ENCODE measurements at regions not wholly inside any gene's neighbourhood (a gene's known extent, or its start where the extent isn't known, plus 50 kb on each side); places are given as distances from the start of the nearest gene placed in this dataset.

DNA sequence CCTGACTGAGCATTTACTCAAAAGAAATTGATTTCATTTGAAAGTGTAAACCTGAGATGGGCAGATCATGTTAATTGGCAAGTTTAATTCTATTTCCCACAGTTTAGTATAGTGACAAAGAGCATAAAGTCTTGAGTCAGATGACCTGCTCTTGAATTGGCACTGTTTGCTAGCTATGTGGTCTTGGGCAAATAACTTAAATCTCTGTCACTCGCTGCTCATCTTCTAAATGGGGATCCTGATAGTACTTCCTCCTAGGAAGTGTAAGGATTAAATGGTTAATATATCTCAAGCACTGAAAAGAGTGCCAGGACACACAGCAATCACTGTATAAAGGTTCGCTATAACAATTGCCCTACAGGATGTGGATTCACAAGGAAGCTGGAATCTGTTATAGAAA lies 242.8 kb upstream of the JADE1 start:
- DNase-seq (ENCODE audit: low read depth in 2 of 2): peak in 1 of 2 donors; percentile 36

DNA sequence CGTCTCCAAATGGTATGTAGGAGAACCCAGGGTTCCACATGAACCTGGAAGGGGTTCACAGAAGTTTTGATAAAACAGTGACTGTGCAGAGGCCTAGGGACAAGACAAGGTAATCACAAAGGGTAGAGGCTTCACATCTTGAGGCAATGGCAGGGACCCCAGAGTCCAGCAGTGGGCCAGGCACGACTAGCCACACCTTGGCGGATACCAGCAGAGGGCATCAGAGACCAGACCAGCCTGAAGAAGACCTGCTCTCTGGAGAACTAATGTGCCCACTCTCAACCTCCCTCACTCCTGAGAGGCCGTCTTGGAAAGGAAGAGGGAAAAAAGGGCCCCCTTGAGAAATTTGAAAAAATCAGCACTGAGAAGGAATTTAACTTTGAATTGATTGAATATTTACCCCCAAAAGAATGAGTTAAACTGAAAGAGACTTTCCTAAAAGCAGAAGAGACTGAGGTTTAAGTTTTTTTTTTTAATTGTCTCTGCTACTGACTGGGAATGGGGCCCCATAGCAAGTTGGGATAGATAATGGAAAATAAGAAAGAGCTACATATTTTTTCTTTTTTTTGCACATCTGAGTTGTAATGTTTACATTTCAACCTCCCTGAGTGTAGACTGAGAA lies 243.8 kb upstream of the JADE1 start:
- DNase-seq (ENCODE audit: low read depth in 2 of 2): peak in 1 of 2 donors; percentile 52

DNA sequence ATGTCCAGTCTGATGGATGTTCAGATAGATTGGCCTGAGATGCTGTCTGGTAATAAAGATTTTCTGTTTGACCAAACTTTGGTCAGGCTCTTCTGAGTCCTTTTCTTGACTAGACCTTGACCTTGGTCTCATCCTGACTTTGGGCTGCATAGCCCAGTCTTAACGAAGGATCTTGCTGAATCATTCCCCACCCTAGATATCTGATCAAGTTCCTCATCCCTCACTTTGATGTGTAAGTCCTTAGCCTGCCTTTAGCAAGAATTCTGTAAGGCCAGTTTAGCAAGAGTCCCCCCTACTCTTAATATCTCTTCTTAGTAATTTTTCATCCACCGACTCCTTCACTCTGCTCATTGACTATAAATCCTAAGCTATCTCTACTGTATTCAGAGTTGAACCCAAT lies 244.4 kb upstream of the JADE1 start:
- no peak for DNase-seq (ENCODE audit: low read depth in 2 of 2)

DNA sequence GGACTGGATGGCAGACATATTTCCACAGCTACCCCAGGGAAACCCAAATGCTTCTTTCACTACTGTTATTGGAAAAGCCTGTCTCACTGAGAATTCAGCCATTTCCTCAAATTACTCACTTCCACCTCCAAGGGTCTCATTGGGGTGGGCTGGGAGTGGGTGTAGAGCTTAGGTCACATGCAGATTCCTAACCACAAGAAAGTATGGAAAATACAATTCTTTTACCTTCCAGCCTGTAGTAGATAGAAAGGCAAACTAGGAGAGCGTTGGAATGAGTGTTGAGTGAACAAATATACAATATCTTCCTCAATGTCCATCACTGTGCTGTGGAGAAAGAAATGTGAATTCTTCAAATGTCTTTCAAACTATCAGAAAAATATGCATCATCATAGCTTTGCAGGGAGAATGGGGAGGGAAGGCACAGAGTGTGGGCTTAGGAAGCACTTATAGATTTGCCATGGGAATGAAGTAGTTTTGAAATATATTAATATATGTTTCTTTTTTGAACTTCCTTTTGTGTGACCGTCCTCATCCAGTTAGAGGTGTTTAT lies 245.3 kb upstream of the JADE1 start:
- DNase-seq (ENCODE audit: low read depth in 2 of 2): no peak

DNA sequence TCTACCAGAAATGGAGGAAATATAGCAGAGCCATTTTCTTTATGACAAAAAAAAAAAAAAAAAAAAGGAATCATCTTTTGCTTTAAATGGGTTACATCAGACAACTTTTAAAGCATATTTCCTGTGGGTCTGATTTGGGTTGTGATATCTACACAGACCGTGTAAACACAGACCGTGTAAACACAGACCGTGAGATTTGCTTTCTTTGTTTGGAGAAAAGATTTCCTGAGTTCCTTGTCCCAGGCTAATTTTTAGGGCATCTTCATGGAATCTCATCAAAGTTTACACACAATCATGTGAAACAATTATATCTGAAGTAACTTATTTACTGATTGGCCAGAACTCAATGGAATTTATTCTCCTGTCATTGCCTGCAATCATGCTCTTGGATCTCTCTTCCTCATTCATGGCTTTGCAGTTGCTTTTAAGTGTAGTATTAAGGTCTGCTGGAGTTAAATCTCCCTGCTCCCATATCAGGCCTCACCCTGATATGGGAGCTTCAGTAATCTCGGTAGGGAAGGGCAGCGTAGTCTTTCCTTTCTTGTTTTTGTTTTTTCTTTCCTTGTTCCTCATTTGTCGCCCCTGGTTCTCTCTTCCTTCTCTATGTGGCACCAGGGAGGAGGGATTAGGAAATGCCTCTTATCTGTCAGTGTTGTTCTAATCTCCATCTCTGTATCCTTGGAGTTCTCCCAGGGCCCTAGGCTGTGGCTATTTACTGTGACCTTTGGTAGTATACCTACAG lies 248.6 kb upstream of the JADE1 start:
- DNase-seq (ENCODE audit: low read depth in 2 of 2): peak in 1 of 2 donors; percentile 49

DNA sequence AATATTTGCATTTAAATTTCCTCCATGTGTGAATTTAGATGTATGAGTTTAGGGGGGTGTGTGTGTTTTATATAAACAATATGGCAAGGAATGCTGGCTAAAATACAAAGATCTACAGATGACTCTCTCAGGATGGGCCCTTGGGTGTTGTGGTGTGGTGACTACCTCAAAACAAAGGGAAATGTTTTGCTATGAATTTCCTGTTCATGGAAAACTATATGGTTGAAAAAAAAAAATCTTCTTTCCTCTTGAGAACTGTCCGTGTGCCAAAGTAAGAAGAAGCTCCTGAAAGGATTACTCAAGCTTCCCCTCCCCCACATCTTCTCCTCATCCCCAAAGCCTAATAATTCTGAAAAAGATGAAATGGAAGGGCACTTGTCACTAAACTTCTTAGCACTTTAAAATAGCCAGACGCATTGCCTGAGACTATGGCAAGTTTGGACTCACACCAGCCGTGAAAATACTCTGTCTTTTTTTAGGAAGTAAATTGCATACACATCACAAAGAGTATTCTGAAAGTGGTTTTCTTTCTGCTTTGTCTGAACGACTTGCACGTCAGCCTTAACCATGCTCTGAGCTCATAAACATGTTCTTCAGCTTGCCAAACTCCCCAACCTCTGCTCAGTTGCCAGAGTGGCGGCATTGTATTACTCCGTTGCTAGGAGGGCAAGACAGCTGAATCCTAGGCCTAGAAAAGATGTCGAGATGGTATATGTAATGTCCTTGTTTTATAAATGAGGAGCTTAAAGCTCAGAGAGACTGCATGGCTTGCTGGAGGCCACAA lies 250.4 kb upstream of the JADE1 start:
- peak in 1 of 2 donors; percentile 68 for DNase-seq (ENCODE audit: low read depth in 2 of 2)

DNA sequence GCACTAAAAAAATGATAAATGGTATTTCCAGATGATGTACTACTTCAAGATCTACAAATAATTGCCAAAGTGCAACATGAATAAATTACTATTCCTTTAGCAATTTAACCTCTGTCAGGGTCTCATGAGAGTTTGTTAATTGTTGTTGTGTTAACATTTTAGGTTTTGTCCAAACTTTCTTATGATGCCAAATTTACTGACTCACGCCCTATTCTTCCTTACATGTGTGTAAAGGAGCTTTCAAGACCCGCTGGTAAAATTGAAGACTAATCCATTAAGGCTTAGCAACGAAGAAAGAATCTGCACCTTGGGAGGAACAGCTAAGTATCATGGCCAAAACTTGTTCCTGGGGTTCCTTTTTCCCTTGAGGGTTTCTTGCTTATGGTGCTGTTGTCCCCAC lies 252.7 kb upstream of the JADE1 start:
- DNase-seq (ENCODE audit: low read depth in 2 of 2): no peak

DNA sequence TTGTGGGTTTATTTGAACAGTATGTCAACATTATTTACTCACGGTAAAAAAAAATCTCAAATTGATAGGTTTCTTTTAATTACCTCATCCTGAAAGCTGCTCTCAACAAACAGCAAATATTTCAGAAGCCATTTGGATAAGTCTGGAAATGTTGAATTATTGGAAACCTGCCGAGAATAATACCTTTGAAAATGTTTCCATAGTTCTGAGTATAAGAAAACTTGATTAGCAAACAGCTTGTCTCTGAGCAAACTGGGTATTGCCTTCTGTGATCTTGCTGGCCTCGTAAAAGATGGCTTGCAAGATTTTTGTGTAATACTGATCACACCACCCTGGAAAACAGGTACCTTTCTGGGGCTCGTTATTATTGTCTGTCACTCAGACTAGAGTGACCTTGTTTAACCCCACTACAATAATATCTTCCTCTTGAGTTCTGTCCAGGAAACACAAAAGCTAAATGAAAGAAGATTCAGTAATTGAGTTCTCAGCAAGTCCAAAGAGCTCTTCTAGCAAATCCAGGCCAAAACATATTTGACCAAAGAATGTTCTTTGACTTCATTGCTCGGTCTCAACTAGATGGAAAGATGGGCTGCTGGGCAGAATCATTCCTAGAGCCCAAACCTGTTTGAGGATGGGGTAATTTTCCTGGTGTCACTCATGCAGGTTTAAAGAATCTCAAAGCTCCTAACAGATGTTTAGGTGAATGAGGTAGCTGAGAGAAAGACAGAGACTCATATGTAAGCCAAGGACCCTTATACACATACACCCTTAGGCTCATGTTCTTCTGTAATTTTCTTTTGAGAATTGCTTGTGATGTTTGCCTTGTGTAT lies 255.6 kb upstream of the JADE1 start:
- peak in 1 of 2 donors; percentile 40 for DNase-seq (ENCODE audit: low read depth in 2 of 2)

DNA sequence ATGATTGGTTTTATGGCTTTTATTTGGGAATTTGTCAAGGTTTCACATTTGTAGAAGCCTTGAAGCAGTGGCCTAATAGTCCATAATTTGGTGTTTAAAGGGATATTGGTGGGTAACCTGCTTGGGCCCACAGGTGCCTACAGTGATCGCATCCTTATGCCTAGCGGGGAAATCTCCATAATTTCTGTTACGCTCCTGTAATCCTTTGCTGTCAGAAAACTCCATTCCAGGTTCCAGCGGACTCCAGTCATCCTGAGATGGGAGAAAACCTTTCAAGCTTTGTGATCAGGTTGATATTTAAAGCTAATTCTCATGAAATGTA lies 257.0 kb upstream of the JADE1 start:
- DNase-seq (ENCODE audit: low read depth in 2 of 2): no peak

DNA sequence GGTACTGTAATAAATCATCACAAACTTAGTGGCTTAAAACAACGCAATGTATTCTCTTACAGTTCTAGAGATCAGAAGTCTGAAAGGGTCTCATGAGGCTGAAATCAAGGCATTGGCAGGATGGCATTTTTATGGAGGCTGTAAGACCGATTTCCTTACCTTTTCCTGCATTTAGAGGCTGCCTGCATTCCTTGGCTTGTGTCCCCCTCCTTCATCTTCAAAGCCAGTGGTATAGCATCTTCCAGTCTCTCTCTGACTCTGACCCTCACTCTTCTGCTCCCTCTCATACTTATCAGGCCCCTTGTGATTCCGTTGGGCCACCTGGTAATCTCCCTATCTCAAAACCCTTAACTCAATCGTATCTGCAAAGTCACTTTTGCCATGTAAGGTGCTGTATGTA lies 258.2 kb upstream of the JADE1 start:
- no peak for DNase-seq (ENCODE audit: low read depth in 2 of 2)

DNA sequence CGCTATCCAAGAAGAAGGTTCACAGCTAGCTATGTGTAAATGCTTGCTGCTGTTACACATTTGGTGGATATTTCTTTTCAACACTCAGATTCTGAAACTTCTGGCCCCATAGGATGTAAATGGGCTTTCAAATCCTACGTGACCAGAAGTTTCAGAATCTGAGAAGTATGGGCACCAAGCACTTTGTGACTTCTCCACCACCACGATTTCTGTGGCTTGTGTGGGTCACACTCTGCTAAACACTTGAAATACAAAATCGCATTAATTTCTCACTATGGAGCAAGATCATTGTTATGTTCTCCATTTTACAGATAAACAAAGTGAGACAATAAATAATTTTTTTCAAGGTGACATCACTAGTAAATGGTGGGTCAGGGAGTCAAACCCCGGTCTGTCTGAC lies 259.4 kb upstream of the JADE1 start:
- no peak for DNase-seq (ENCODE audit: low read depth in 2 of 2)

DNA sequence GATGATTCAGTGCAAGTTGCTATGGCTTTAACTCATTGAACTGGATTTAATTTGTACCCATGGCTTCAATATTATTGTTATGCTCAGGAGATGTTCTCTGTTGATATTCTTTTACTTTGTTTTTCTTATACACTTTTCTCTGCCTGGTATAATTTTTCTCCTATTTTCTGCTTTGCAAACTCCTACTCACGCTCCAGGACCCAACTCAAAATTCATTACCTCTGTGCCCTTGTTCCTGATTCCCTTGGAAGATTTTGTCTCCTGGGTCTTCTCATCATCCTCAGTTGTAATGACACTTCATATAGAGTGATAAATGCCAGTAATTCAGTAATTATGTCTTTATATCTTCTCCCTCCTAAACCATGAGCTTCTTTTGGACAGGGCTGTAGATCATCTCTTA lies 259.9 kb upstream of the JADE1 start:
- DNase-seq (ENCODE audit: low read depth in 2 of 2): no peak

DNA sequence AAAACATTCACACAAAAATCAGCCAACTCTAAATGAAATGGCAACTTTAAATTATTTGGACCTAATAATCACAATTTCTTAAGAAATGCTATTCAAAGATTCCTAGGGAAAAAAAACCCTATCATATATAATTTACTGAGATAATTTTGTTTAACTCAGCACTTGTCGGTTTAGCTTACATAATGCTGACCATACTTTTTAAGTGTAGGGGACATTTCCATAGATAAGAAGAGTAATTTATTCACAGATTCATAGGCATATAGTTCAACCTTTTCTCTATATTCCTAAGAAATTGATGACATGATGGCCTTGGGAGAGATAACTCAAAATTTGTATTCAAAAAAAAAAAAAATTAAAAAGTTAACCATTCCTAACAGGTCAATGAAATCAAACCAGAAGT lies 260.8 kb upstream of the PGRMC2 start:
- no peak for DNase-seq (ENCODE audit: low read depth in 2 of 2)

DNA sequence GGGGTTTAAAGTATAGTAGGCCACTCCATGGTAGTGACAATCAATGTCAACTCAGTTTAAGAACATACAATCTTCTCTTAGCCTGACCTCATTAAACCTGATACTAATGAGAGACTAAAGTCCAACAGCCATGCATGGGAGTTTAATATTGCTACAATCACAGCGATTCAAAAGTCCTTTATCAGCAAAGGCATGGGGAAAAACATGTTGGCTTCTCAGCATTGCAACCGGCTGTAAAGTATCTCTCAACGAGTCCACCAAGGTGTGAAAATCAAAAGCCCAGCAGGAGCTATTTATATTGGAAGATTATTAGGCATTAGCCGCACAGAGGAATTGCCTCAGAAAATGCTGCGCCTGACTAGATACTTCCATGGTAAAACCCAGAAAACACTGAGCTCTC lies 256.7 kb upstream of the PGRMC2 start:
- DNase-seq (ENCODE audit: low read depth in 2 of 2): no peak

DNA sequence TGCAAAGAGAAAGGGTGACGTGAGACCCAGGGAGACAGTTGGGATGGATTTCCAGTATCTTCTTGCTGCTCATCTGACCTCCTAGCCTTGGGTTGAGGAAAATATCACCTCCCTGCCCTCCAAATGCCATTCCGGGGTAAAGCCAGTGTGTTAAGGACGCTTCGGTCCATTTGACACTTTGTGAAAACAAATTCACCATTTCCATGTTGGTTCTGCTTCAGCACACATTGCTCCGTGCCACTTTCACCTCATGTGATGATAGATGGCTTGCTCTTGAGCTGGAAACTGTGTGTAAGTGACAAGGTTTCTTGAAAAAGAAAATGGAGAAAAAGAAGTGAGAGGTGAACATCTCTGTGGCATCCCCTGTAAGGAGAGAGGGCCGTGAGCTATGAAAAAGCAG lies 256.1 kb upstream of the PGRMC2 start:
- DNase-seq (ENCODE audit: low read depth in 2 of 2): no peak

DNA sequence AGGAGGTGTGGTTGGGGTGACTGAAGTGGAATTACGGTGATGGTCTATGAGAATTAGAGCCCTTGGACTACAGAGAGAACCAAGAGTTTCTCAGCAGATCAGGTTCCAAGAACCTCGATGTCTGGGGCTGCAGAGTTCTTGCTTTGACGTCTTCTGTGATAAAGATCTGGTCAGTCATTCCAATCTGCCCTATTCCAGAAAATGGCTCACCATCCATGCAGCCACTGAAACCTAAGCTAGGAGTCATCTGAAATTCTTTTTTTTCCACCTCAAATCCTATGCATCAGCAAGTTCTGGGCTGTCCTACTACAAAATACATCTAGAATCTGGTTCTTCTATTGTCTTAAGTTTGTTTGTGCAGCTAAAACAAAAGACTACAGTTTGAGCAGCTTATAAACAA lies 254.4 kb upstream of the PGRMC2 start:
- no peak for DNase-seq (ENCODE audit: low read depth in 2 of 2)

DNA sequence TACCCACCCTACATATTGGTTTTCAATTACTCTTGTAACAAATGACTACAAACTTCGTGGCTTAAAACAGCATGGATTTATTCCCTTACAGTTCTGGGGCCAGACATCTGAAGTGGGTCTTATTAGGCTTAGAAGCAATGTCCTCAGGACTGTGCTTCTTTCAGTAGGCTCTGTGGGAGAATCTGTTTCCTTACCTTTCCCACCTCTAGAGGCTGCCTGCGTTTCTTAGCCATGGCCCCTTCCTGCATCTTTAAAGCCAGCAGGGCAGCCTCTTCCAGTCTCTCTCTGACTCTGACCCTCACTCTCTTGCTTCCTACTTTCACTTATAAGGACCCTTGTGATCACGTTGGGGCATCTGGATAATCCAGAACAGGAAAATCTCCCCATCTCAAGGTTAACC lies 252.5 kb upstream of the PGRMC2 start:
- DNase-seq (ENCODE audit: low read depth in 2 of 2): no peak

DNA sequence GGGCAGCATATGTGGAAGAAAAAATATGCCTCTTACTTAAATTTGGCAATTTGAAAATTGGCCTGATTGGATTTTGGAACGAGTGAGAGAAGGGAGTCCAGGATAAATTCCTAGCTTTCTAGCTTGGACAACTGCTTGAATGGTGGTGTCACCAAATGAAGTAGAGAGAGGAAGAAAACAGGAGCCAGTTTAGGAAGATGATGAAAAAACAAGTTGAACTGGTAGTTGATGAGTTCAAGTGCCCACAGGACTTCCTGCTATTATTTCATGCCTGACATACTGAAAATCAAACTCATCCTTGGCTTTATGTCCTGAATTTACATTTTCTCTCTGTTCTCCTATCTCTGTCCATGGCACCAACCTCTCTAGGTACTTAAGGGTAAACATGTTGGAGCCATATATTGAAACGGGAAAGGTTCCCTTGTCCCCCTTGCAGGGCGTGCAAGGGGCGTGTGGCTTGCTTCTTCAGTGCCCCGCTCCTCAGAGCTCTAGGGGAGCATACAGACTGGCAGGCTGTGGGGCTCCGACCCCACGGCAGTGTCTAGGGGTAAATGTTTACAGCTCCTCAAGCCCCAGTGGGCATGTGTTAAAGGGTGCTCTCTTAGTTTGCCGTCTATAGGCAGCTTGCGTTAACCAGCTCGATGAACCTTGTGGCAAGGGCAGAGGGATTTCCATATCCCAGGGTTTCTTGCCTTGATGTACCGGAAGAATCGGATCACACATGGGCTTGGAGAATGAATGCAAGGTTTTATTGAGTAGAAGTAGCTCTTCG lies 250.7 kb upstream of the PGRMC2 start:
- DNase-seq (ENCODE audit: low read depth in 2 of 2): no peak

DNA sequence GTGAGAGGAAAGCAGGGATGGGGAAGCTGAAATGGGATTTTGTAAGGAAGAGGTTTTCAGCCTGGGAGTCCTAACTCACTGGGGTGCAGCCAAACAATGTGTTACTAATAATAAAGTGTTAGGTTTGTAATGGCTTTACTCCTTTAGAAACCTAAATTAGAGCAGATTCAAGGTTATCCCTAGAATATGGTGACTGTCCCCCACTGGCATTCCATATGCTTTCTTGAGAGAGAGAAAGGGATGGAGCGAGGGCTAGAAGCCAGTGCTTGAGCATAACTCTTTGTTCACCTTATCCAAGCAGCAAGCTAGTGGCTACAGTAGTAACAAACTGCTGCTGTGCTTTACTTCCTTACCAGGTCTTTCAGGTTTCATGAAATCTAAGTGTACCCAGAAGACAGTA lies 249.1 kb upstream of the PGRMC2 start:
- no peak for DNase-seq (ENCODE audit: low read depth in 2 of 2)

DNA sequence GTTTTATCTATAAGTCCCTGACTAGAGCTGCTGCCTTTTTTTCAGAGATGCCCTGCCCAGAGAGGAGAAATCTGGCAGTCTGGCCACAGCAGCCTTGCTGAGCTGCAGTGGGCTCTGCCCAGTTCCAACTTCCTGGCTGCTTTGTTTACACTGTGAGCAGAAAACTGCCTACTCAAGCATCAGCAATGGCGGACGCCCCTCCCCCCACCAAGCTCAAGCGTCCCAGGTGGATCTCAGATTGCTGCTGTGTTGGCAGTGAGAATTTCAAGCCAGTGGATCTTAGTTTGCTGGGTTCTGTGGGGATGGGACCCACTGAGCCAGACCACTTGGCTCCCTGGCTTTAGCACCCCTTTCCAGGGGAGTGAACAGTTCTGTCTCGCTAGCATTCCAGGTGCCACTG lies 247.9 kb upstream of the PGRMC2 start:
- peak in 1 of 2 donors; percentile 24 for DNase-seq (ENCODE audit: low read depth in 2 of 2)

All from dermis microvascular lymphatic vessel endothelial cell (primary cell).